Ramos (cell line): ENCODE measurements at regions not wholly inside any gene's neighbourhood (a gene's known extent, or its start where the extent isn't known, plus 50 kb on each side); places are given as distances from the start of the nearest gene placed in this dataset.

ENCODE experiments used
- in situ Hi-C: fragments of 300-500 bp; cut with MboI; formaldehyde crosslinking; loops from one replicate; pipeline ENCODE4 v1.14.3; 2022; ENCODE audit warnings: low sequenced_read_pairs; ENCODE audit not compliant: unreplicated experiment

GRCh38 chr10:78745441-78745840 lies 323.3 kb upstream of the ZMIZ1 start:
- in situ Hi-C loops, result no loop called here

- in situ Hi-C loops, result no loop called here
These were observed 322.5 kb upstream of the ZMIZ1 start for GRCh38 chr10:78746155-78746763.

- in situ Hi-C loops, result no loop called here
These were observed 321.1 kb upstream of the ZMIZ1 start for GRCh38 chr10:78747401-78748234.

GRCh38 chr10:78748235-78748533 lies 320.6 kb upstream of the ZMIZ1 start:
- in situ Hi-C loops, result no loop called here

GRCh38 chr10:78749200-78749599 lies 319.6 kb upstream of the ZMIZ1 start:
- in situ Hi-C loops, result no loop called here

- in situ Hi-C loops, result no loop called here
These were observed 318.9 kb upstream of the ZMIZ1 start for GRCh38 chr10:78749898-78750297.

- in situ Hi-C loops, result no loop called here
These were observed 318.3 kb upstream of the ZMIZ1 start for GRCh38 chr10:78750418-78750817.

GRCh38 chr10:78751716-78752115 lies 317.1 kb upstream of the ZMIZ1 start:
- in situ Hi-C loops, result no loop called here

GRCh38 chr10:78752221-78752620 lies 316.5 kb upstream of the ZMIZ1 start:
- in situ Hi-C loops, result no loop called here

GRCh38 chr10:78752708-78753107 lies 316.1 kb upstream of the ZMIZ1 start:
- in situ Hi-C loops, result no loop called here

- in situ Hi-C loops, result no loop called here
These were observed 314.3 kb upstream of the ZMIZ1 start for GRCh38 chr10:78754269-78755062.

GRCh38 chr10:78755063-78755701 lies 313.6 kb upstream of the ZMIZ1 start:
- in situ Hi-C loops, result no loop called here

- in situ Hi-C loops, result no loop called here
These were observed 312.8 kb upstream of the ZMIZ1 start for GRCh38 chr10:78755877-78756455.

GRCh38 chr10:78756604-78757343 lies 312.0 kb upstream of the ZMIZ1 start:
- in situ Hi-C loops, result no loop called here

- in situ Hi-C loops, result no loop called here
These were observed 311.3 kb upstream of the ZMIZ1 start for GRCh38 chr10:78757344-78757925.

GRCh38 chr10:78758176-78758575 lies 310.6 kb upstream of the ZMIZ1 start:
- in situ Hi-C loops, result no loop called here

- in situ Hi-C loops, result no loop called here
These were observed 309.2 kb upstream of the ZMIZ1 start for GRCh38 chr10:78759456-78760120.

- in situ Hi-C loops, result no loop called here
These were observed 308.1 kb upstream of the ZMIZ1 start for GRCh38 chr10:78760463-78761310.
